HG03196 (cell line): ENCODE measurements at regions not wholly inside any gene's neighbourhood (a gene's known extent, or its start where the extent isn't known, plus 50 kb on each side); places are given as distances from the start of the nearest gene placed in this dataset.

ENCODE experiments used
- ATAC-seq: cut with Tn5 transposase; IDR thresholded peaks from one replicate; pipeline ENCODE4 v1.9.1; 2021; ENCODE audit not compliant: unreplicated experiment

GRCh38 chr1:208298593-208299269 lies 54.5 kb upstream of the PLXNA2 start:
- no peak for ATAC-seq

GRCh38 chr1:208300084-208300770 lies 56.0 kb upstream of the PLXNA2 start:
- no peak for ATAC-seq

GRCh38 chr1:208302699-208303238 lies 58.6 kb upstream of the PLXNA2 start:
- no peak for ATAC-seq

GRCh38 chr1:208303743-208304712 lies 59.8 kb upstream of the PLXNA2 start:
- ATAC-seq, result no peak

DNA sequence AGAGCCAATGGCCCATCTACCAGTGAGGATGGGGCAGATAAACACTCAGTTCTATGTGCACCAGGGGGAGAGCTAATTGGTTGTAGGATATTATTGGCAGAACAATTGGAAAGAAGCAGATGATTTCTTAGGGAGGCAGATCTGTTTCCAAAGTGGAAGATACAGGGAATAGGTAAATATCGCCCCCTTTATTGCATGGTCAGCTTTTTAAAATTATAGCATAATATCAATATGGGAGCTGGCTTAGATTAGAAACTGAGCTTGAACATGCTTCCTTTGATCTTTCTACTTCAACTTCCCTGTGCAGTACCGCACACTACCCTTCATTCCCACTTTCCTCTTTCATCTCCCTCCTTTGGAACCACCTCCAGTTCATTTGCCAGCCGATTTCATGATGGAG lies 64.0 kb upstream of the PLXNA2 start:
- no peak for ATAC-seq

- no peak for ATAC-seq
Observed at GRCh38 chr1:208309771-208310170, 65.6 kb upstream of the PLXNA2 start.

- no peak for ATAC-seq
Observed at GRCh38 chr1:208312706-208313105, 68.5 kb upstream of the PLXNA2 start.

GRCh38 chr1:208314431-208314830 lies 70.2 kb upstream of the PLXNA2 start:
- ATAC-seq, result no peak

- ATAC-seq, result no peak
Observed at GRCh38 chr1:208318150-208318734, 74.1 kb upstream of the PLXNA2 start.

DNA sequence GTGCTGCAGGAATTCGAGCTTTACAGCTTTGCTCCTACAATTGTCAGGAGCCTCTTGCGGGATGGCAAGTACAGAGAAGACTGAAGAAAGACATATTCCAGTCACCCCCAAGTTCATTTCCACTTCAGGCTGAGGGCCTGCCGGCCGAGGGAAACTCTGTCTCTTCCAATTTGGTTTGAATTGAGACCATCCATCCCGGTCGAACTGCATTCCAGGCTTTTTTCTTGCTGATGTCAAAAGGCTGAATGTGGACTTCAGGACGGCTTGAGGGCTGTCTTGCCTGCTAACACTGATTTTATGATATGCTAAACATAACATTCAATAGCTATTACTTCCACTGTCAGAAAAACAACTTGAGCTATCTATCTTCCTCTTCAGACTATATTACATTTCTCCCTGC lies 79.8 kb upstream of the PLXNA2 start:
- ATAC-seq, result no peak

- ATAC-seq, result no peak
Observed at GRCh38 chr1:208326033-208326432, 81.8 kb upstream of the PLXNA2 start.

DNA sequence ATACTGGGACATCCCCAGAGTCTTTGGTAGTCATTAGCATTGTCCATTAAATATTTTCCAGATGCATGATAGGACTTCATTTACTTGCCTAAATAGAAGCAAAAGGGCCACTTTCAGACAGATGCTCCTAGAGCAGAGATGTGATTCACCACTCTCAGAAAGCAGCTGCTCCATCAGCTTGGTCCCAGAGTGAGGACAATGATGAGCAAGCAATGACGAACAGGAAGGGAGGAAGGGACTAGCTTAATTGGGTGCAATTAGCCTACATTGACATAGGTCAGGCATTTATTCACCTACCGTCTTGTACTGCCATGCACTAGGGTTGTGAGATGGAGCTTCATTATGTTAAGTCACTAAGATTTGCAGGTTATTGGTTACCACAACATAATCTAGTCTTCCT lies 85.1 kb upstream of the PLXNA2 start:
- ATAC-seq, result no peak

GRCh38 chr1:208332036-208332773 lies 88.0 kb upstream of the PLXNA2 start:
- ATAC-seq, result no peak

DNA sequence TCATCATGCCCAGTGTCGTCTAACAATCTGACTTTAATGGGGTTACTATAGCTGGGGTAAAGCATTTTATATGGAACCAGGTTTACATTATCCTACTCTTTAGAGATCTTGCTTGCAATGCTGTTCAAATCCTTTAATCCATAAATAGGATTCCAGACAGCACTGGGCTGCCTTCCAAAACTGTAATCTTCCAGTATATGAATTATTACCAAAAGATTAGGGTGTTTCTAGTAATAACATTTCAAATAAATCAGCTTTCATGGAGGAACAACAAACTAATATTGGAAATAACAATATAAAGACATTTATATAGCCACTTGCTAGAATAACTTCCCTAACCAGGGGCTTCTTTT lies 88.6 kb upstream of the PLXNA2 start:
- ATAC-seq, result no peak

DNA sequence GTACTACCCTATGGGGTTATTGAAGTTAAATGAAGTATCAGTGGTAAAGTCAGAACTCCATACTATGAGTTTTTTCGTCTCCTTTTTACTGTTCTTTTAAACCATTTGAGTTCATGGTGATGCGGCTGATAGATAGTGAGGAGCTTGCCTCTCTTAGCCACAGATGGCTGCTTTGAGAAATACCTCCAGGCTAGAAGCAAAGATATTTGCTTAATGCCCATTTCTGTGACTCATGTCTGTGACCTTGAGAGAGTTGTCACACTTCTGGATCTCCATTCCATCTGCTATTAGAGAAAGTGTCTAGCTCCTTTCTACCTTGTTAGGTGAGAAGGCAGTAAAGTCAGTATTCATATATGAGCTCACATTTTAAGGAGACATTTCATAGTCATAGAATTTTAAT lies 89.5 kb upstream of the PLXNA2 start:
- ATAC-seq, result no peak

GRCh38 chr1:208335371-208336136 lies 91.4 kb upstream of the PLXNA2 start:
- no peak for ATAC-seq

GRCh38 chr1:208336137-208336518 lies 91.9 kb upstream of the PLXNA2 start:
- no peak for ATAC-seq

- no peak for ATAC-seq
Observed at GRCh38 chr1:208339911-208340310, 95.7 kb upstream of the PLXNA2 start.

GRCh38 chr1:208343226-208343625 lies 99.0 kb upstream of the PLXNA2 start:
- ATAC-seq, result no peak
